ENCODE measurements at regions not wholly inside any gene's neighbourhood (a gene's known extent, or its start where the extent isn't known, plus 50 kb on each side); places are given as distances from the start of the nearest gene placed in this dataset.
A peak's percentile ranks its signal among the peaks of the same experiment; 100 is the strongest.

DNA sequence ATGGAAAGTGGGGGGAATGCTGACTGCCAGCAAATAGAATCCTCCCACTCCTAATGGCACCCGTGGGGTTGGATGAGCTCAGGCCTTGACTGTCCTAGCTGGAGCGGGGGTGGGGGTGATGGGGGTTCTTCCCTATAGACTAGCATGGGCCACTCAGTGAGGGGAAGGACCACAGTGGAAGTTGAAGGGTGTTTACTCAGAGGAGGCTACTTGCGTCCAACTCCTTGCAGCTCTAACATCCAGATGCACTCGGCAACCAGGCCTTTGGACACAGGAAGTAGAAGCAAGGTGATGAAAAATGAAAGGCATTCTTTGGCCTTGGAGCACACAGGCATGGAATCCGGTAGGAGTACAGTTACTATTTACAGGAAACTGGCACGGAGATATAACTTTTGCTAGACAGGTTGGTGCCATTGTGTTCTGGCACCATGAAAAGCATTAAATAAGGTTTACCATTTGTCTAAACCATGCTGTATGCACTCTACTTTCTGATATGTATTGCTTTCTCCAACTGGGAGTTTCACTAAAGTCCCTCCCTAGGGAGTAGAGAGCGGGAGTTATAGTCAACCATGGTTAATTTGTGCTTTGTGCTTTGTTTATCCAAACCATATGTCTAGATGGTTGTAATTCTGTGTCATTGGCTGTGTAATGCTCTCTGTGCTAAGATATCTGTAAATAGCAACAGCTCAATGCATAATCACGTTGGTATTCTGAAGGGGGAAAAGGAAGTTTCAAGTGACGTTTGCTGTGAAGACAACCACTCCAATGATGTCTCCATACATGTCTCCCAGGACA is 125.3 kb downstream of the TSHZ3 start:
- H3K4me1 ChIP-seq (replicated peaks in 1 of 2) = no peaks in the 10 kb centered on the region
- intact Hi-C loops (cut with DNase I) = no loop called here
- DNase-seq = no peak
- whole genome bisulfite sequencing, 4 donors = 56 to 65% (median 59%) methylated on average over 9 of the region's 9 CpGs
- no peak overlapping the region for H3K4me3 ChIP-seq
- no peaks in the 10 kb centered on the region for H3K27me3 ChIP-seq
- TF ChIP-seq CTCF (IDR thresholded peaks at IDR 0.05) (no peak), POLR2A (IDR thresholded peaks at IDR 0.05) (no peak)
- H3K27ac ChIP-seq = no peak overlapping the region
- no peaks in the 10 kb centered on the region for H3K9me3 ChIP-seq (replicated peaks in 1 of 3)
- H3K36me3 ChIP-seq (replicated peaks in 1 of 2) = no peaks in the 10 kb centered on the region

DNA sequence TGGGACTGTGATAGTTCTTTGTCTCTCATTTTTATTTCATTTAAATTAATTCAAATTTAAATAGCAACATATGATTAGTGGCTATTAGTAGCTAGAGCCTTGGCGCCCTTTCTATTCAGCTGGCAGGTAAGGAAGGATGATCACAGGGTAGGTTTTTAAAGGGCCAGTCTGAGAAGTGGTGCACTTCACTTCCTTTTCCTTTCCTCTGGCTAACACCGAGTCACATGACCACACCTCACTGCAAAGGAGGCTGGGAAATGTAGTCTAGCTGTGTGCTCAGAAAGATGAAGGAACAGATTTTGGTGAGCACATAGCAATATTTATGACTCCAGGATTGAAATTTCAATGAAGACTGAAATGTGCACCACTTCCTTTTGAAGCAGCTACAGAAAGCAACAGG is 128.7 kb downstream of the TSHZ3 start:
- Histone ChIP-seq H3K27ac (no peak overlapping the region), H3K4me3 (no peak overlapping the region), H3K9me3 (replicated peaks in 1 of 3) (no peaks in the 10 kb centered on the region), H3K27me3 (no peaks in the 10 kb centered on the region), H3K4me1 (replicated peaks in 1 of 2) (no peaks in the 10 kb centered on the region), H3K36me3 (replicated peaks in 1 of 2) (no peaks in the 10 kb centered on the region)
- intact Hi-C loops (cut with DNase I) = no loop called here
- 69 to 81% (median 78%) methylated on average over 2 of the region's 2 CpGs for WGBS, 4 donors
- peak in 1 of 7 donors; percentile 5 for DNase-seq
- TF ChIP-seq POLR2A (IDR thresholded peaks at IDR 0.05) = no peak
- no peak for TF ChIP-seq CTCF (IDR thresholded peaks at IDR 0.05)

- TF ChIP-seq CTCF (IDR thresholded peaks at IDR 0.05) = no peak
- no peaks in the 10 kb centered on the region for H3K36me3 ChIP-seq (replicated peaks in 1 of 2)
- intact Hi-C loops (cut with DNase I) = no loop called here
- no peaks in the 10 kb centered on the region for H3K27me3 ChIP-seq
- H3K4me3 ChIP-seq = no peak overlapping the region
- H3K4me1 ChIP-seq (replicated peaks in 1 of 2) = no peaks in the 10 kb centered on the region
- no peak for DNase-seq
- WGBS, 4 donors = 90 to 97% (median 94%) methylated on average over 2 of the region's 2 CpGs
- no peaks in the 10 kb centered on the region for H3K9me3 ChIP-seq (replicated peaks in 1 of 3)
- no peak overlapping the region for H3K27ac ChIP-seq
Observed at GRCh38 chr19:31214997-31215396, 134.2 kb downstream of the TSHZ3 start.

- intact Hi-C loops (cut with DNase I) = no loop called here
- TF ChIP-seq POLR2A (IDR thresholded peaks at IDR 0.05) (no peak), CTCF (IDR thresholded peaks at IDR 0.05) (no peak)
- H3K27ac ChIP-seq = no peak overlapping the region
- H3K4me1 ChIP-seq (replicated peaks in 1 of 2) = no peaks in the 10 kb centered on the region
- DNase-seq = peak; percentile 16 to 77 (median 63)
- H3K9me3 ChIP-seq (replicated peaks in 1 of 3) = no peaks in the 10 kb centered on the region
- WGBS, 4 donors = 57 to 95% (median 65%) methylated on average over 7 to 9 of the region's 9 CpGs
- H3K4me3 ChIP-seq = no peak overlapping the region
- no peaks in the 10 kb centered on the region for H3K36me3 ChIP-seq (replicated peaks in 1 of 2)
- H3K27me3 ChIP-seq = no peaks in the 10 kb centered on the region
Observed at GRCh38 chr19:31214086-31214485, 135.2 kb downstream of the TSHZ3 start.

Measured in adrenal gland (tissue), 9 donors.